ENCODE measurements at regions not wholly inside any gene's neighbourhood (a gene's known extent, or its start where the extent isn't known, plus 50 kb on each side); places are given as distances from the start of the nearest gene placed in this dataset.

GRCh38 chr6:67336014-67336413 lies 1299.1 kb upstream of the ADGRB3 start:
- TF ChIP-seq ZNF274 (IDR thresholded peaks at IDR 0.05; ENCODE audit: low read depth, low read length), result no peak
- H3K4me3 ChIP-seq (ENCODE audit: low read length), result no peak overlapping the region

DNA sequence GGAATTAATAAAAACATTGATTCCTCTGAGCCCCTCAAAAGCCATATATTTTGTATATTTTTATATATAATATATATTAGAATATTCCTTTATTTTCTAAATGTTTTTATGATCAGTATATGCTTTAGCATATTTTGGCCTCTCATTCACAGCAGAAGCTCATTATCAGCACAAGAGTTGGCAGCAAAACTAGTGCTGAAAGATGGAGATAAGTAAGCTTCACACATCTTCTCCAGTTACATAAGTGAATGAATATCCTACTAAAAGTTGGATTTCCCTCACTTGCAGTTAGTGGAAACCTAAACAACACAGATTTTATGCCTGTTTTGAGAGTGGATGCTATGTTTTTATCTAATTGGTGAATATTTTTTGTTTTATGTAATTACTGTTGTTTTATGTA lies 1303.8 kb upstream of the ADGRB3 start:
- TF ChIP-seq ZNF274 (IDR thresholded peaks at IDR 0.05; ENCODE audit: low read depth, low read length), result no peak

DNA sequence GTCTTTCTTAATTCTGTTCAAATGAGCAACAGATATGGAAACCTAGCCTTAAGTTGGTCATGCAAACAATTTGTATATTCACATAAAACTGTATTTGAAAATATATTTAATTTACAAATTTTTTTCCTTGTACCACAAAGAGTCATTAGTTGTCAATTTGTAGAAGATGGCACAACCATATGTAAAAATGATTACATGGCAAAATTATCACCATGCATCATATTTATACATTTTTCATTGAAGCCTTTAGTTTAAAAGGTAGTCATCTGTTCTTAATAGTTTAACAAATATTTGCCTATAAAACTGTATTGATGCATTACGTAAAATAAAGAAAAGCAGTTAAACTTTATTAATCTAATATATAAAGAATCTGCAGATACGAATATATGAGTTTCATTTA lies 1306.8 kb upstream of the ADGRB3 start:
- no peak overlapping the region for H3K4me3 ChIP-seq (ENCODE audit: low read length)
- no peak for TF ChIP-seq ZNF274 (IDR thresholded peaks at IDR 0.05; ENCODE audit: low read depth, low read length)

More for the DNA sequence above, 1303.8 kb upstream of the ADGRB3 start:
- no peak overlapping the region for H3K4me3 ChIP-seq (ENCODE audit: low read length)

- TF ChIP-seq ZNF274 (IDR thresholded peaks at IDR 0.05; ENCODE audit: low read depth, low read length), result no peak
- no peak overlapping the region for H3K4me3 ChIP-seq (ENCODE audit: low read length)
Measured at GRCh38 chr6:67300430-67301040, 1334.5 kb upstream of the ADGRB3 start.

DNA sequence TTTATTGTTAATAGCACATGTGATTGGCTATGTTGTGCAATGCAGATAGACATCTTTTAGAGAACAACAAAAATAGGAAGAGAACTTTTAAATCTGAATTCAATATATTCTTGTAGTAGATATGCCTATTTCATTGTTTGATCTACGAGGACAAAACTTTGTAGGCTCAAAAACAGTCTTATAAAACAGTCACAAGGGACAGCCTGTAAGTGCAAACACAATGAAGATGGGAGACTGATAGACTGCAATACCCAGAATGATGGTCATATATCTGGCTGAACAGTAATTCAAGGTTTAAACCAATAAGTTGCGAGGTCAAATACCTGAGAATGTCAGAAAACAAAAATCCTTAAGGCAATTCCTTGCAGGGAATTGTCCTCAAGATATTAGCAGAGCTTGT lies 1342.9 kb upstream of the ADGRB3 start:
- H3K4me3 ChIP-seq (ENCODE audit: low read length), result no peak overlapping the region
- no peak for TF ChIP-seq ZNF274 (IDR thresholded peaks at IDR 0.05; ENCODE audit: low read depth, low read length)

GRCh38 chr6:67287566-67287965 lies 1347.5 kb upstream of the ADGRB3 start:
- no peak overlapping the region for H3K4me3 ChIP-seq (ENCODE audit: low read length)
- TF ChIP-seq ZNF274 (IDR thresholded peaks at IDR 0.05; ENCODE audit: low read depth, low read length), result no peak

GRCh38 chr6:67285770-67286495 lies 1349.1 kb upstream of the ADGRB3 start:
- TF ChIP-seq ZNF274 (IDR thresholded peaks at IDR 0.05; ENCODE audit: low read depth, low read length), result no peak
- H3K4me3 ChIP-seq (ENCODE audit: low read length), result no peak overlapping the region

- no peak overlapping the region for H3K4me3 ChIP-seq (ENCODE audit: low read length)
- TF ChIP-seq ZNF274 (IDR thresholded peaks at IDR 0.05; ENCODE audit: low read depth, low read length), result no peak
Measured at GRCh38 chr6:67277312-67277711, 1357.8 kb upstream of the ADGRB3 start.

DNA sequence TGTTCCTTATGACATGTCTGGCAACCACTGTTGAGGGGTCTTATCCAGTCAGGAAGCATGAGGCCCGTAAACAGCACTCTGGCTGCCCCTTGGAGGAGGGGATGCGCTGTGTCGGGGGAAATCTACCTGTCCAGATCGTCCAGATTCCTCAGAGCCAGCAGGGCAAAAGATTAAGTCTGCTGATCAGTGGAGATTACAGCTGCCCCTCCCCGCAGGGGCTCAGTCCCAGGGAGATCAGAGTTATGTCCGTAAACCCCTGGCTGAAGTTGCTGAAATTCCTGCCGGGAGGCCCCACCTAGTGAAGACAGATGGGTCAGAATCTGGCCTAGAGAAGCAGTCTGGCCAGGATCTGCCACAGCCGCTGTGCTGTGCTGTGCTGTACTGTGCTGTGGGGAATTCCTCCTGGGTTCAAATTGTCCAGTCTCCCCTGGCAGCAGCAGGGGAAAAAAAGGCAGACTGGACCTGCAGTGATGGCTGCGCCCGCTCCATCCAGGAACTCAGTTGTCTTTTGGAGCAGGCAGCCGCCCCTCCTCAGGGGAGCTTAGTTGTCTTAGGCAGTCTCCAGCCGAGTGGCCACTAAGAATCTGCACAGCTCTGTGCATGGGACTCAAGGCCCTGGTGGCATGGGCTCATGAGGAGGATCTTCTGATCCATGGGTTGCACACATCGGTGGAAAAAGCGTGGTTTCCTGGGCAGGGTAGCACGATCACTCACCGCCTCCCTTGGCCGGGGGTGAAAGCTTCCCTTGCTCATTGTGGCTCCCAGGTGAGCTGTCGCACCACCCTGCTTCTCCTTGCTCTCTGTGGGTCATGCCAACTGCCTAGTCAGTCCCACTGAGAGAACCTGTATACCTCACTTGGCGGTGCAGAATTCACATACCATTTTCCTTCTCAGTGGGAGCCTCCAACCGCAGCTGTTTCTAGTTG lies 1368.8 kb upstream of the ADGRB3 start:
- no peak for TF ChIP-seq ZNF274 (IDR thresholded peaks at IDR 0.05; ENCODE audit: low read depth, low read length)
- H3K4me3 ChIP-seq (ENCODE audit: low read length), result no peak overlapping the region

- no peak for TF ChIP-seq ZNF274 (IDR thresholded peaks at IDR 0.05; ENCODE audit: low read depth, low read length)
- no peak overlapping the region for H3K4me3 ChIP-seq (ENCODE audit: low read length)
Measured at GRCh38 chr6:67252663-67253062, 1382.4 kb upstream of the ADGRB3 start.

- no peak overlapping the region for H3K4me3 ChIP-seq (ENCODE audit: low read length)
- no peak for TF ChIP-seq ZNF274 (IDR thresholded peaks at IDR 0.05; ENCODE audit: low read depth, low read length)
Measured at GRCh38 chr6:67248077-67248476, 1387.0 kb upstream of the ADGRB3 start.

DNA sequence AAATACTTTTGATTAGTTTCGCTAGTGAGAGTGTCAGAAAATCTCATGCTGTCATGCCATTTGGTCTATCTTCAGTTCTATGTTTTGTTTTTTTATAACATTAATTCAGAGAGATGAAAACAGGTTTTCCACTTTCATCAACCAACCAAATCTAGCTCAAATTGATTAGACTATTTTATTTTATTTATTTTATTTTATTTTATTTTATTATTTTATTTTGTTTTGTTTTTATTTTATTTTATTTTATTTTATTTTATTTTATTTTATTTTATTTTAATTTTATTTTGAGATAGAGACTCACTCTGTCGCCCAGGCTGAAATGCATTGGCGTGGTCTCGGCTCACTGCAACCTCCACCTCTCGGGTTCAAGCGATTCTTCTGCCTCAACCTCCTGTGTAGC lies 1391.0 kb upstream of the ADGRB3 start:
- no peak overlapping the region for H3K4me3 ChIP-seq (ENCODE audit: low read length)
- TF ChIP-seq ZNF274 (IDR thresholded peaks at IDR 0.05; ENCODE audit: low read depth, low read length), result no peak

- TF ChIP-seq ZNF274 (IDR thresholded peaks at IDR 0.05; ENCODE audit: low read depth, low read length), result no peak
- H3K4me3 ChIP-seq (ENCODE audit: low read length), result no peak overlapping the region
Measured at GRCh38 chr6:67237277-67237676, 1397.8 kb upstream of the ADGRB3 start.

- no peak for TF ChIP-seq ZNF274 (IDR thresholded peaks at IDR 0.05; ENCODE audit: low read depth, low read length)
- no peak overlapping the region for H3K4me3 ChIP-seq (ENCODE audit: low read length)
Measured at GRCh38 chr6:67231092-67231491, 1404.0 kb upstream of the ADGRB3 start.

DNA sequence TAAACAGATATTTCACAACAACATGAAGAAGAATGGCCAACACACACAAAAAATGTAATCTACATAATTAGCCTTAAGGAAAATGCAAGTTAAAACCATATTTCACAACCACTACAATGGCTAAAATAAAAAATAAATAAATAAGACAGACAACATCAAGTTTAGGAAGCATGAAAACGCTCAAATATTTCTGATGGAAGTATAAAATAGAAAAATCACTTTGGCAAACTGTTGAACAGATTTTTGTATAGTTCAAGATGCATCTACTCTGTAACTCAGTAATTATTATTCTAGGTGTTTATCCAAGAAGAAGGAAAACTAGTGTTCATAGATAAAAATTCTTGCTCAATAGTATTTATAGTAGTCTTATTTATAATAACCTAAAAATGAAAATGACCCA lies 1410.1 kb upstream of the ADGRB3 start:
- no peak for TF ChIP-seq ZNF274 (IDR thresholded peaks at IDR 0.05; ENCODE audit: low read depth, low read length)
- H3K4me3 ChIP-seq (ENCODE audit: low read length), result no peak overlapping the region

Data from GM08714 (cell line).